Dedifferentiated amniotic fluid mesenchymal stem cell (primary cell): ENCODE measurements at regions not wholly inside any gene's neighbourhood (a gene's known extent, or its start where the extent isn't known, plus 50 kb on each side); places are given as distances from the start of the nearest gene placed in this dataset.

ENCODE experiments used
- DNase-seq: peaks from one replicate; pipeline ENCODE4 v3.0.0-alpha.2; 2016; ENCODE audit errors: extremely low spot score

DNA sequence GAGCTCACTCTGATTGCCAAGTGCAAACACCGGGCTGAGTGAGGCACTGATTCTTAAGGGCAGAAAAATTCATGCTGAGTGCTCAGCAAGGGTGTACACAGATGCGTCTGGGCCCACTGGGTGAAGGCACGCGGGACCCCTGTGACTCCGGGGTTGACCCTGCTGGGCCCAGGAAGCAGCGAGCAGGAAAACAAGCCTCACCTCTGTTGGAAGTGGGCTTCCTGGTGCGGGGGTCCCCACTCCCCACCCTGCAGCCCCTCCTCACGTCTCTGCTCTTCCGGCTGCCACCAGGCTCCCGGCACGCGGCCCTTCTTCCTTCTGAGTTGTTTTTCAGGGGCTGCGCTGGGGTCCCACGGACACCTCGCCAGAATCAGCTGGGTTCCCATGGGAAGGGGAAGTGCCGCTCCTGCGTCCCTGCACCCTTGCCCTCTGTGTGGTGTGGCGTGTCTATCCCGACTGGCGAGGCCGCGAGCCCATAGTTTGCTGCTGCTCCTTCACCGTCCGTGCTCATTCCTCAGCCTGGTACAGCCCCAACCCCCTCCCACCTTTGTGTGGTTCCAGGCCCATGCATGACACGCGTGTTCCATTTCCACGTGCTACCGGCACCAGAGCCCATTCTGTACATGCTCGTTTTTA lies 80.6 kb upstream of the BHLHE23 start:
- DNase-seq: no peak

DNA sequence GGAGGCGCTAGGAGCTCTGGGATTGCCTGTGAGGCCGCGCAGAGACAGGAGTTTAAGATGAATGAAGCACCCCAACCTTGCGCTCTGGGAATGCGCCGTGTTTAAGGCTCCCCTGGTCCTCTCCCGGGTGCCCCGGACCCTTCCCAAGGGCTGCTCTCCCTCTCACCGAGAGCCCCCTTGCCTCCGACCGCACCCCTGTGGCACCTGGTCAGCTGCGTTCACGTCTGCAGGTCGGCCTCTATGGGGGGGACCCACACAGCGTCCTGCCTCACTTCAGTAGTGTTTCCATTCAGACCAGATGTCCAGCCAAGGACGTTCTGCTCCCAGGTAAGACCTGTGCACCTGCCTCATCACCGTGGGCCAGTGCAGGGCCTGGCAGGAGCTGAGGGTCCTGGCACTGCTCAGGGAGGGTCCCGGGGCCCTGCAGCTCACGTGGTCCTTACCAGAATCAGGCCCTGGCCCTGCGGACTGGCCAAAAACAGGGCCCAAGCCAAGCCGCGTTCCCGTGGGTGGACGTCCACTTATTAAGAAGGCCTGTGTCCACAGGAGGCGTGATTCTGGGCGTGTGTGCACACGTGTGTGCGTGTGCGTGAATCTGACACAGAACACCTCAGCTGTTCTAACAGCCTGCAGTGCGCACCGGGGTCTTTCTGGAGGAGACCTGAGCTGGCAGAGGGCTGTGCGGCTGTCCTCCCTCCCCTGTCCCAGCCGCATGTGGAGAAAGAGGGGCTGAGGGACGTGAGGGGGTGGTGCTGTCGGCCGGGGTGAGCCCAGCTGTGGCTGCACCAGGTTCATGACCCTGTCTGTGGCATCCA lies 79.9 kb upstream of the BHLHE23 start:
- DNase-seq: no peak

DNA sequence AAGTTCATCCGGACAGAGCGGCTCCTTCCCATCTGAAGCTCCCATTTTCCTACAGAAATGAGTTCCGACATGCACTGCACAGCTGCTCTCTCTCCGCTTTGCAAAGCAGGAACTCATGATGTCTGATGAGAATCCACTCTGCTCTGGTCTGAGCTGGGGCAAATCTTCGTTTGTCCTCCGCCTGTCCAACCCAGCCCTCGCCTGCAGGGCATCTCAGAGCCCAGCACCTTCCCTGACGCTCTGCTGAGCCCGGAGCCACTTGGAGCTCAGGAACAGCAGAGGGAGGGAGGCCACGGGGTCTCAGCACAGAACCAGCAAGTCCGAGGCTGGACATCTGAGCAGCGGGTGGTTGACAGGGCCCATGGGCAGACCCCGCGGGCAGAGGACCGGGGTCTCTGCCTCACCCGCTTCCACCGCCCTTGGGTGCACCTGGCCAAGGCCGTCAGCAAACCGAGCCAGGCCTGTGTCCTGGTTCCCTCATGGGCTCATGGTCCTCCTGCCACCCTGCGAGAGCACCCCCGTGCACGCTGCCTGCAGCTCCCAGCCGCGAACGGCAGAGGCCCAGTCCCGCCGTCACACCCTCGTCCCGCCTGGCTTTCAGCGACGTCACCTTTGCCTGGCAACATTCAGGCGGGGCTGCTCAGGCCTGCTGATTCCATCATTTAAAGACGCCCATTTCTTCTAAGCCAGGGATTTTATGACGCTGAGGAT lies 78.5 kb upstream of the BHLHE23 start:
- no peak for DNase-seq

DNA sequence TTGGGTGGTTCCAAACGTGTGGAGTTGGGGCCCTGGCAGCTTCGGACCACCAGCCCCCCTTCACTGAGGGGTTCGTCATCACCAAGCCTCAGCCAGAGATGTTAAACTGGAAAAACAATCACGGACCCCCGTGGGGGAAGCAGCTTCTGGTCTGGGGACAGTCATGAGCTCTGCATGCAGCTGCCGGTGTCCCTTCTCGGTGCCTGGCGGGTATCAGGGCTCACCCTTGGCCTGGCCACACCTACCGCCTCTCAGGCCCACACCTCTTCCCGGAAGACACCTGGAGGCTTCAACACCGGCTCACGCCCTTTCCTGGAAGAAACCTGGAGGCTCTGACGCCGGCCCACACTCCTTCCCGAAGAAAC lies 77.8 kb upstream of the BHLHE23 start:
- no peak for DNase-seq

DNA sequence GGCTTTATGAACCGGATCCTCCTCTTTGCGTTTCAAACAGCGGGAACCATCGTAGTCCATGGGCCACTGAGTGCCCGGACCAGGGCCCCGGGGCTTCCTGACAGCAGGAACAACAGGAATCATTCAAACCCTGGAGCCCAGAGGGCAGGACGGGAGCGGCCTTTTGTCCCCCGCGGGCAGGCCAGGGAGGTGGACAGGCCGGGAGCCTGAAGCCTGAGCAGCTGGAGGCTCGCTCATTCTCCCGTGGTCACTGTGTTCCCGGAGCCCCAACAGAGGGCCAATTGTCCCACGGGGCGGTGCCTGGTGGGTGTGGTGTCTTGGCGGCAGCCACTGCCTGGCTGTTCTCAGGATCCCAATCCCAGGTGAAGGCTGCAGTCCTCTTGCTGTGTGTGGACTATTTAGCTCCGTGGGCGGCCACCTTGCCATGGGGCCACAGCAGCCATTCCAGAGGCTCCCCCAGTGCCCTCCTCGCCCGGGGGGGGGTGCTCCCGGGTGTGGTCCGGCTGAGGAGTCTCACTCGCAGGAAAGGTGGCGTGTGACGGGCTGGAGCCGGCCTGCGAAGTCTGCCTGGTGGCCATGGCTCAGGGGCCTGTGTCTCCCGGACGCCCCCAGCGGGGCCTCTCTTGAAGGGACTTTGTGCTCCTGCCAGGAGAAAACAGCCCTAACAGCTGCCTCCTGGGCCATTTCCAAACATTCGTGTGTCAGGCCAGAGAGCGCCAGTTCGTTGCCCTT lies 77.2 kb upstream of the BHLHE23 start:
- no peak for DNase-seq

DNA sequence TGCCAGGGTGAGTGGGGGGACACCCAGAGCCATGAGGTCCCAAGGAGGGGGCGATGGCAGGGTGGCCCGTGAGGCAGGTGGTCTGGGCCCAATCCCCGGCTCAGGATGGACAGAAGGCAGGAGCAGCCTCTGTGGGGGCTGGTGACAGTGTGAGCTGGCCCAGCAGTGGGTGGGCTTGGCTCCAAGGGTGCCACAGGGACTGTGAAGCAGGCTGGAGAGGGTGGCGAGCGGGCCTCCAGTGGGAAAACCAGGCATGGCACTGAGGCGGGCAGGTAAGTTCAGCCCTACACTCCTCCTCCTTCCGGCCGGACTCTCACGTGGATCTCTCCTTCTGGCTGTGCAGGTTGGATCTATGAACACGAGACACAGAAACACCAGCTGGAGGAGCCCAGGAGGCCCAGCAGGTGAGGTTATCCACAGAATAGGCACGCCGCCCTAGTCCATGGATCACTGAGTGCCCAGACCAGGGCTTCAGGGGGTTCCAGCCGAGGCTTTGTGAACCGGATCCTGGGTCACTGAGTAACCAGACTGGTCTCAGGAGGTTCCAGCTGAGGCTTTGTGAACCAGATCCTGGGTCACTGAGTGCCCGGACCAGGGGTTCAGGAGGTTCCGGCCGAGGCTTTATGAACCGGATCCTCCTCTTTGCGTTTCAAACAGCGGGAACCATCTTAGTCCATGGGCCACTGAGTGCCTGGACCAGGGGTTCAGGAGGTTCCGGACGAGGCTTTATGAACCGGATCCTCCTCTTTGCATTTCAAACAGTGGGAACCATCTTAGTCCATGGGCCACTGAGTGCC lies 76.4 kb upstream of the BHLHE23 start:
- no peak for DNase-seq

DNA sequence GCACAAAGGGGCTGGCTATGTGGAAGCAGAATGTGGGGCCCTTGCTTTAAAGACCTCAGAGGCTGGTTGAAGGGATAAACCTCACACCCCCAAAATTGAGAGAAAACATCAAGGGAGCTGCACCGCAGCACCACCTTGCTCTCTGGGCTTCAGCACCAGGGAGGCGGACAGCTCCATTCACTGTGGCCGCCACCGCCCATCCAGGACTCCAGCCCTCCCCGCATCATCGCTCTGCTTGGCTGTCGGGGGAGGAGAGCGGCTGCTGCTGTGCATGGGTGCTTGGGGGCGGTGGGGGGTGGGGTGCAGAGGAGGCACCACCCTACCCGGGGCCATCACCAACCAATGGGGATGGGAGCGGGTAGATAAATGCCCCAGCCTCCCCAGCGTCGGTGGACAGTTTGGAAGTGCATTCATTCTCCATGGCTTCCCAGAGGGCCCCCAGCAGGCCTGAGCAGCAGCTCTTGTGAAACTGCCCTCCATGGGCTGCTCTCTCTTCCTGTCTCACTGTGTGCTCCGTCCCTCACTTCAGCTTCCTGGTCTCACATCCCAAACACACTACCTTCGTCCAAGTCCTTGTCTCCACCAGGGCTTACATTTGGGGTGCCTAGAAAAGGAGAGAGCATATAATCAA lies 75.7 kb upstream of the BHLHE23 start:
- no peak for DNase-seq

DNA sequence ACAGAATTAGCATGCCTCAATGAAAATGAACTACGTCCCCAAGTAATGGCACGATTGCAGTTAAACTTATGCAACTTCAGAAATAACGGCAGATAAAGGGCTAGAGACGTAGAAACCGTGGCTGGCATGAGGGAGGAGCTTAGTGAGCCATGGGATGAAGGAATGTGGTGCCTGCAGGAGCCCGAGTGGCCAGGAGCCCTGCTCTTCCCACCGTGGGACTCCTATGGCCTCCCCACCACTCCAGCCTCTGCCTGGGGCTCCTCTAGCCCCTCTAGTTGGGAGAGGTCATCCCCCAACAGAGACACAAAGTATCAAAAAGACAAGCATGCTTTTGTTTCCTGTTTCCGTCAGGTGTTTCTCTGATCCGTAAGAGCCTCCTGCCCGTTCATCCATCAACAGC lies 75.1 kb upstream of the BHLHE23 start:
- no peak for DNase-seq

DNA sequence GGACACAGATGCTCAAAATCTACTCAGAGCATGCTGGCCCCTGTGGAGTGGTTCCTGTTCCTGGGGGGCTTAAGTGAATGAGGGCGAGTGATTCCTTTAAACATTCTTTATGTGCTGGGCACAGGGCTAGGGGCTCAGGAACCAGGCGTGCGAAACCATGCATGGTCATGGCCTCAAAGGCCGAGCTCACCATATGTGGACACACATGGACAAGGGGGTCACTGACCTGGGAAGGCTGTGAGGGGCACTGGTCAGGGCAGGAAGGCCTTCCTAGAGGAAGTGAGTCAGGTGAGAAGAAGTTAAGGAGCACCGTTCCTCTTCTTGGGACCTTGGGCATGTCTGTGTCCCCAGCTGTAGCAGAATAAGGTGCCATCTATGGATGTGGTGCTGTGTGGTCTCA lies 74.6 kb upstream of the BHLHE23 start:
- no peak for DNase-seq

DNA sequence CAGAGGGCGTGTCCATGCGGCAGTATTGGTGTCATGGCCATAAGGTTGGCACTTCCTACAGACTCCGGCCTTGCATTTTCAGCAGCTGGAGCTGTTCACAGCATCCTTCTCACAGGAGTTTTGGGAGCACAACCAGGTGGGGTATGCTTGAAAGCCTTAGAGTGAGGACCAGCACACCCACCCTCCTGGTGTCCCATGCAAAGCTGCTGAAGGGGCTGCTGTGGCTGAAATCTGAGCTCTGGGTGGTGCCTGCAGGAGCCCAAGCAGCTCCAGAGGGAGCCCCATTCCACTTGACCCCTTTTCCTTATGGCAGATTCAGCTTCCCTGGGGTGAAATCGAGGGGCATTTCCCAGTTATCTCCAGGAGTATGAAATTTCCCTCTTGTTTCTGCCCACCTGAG lies 74.0 kb upstream of the BHLHE23 start:
- no peak for DNase-seq

DNA sequence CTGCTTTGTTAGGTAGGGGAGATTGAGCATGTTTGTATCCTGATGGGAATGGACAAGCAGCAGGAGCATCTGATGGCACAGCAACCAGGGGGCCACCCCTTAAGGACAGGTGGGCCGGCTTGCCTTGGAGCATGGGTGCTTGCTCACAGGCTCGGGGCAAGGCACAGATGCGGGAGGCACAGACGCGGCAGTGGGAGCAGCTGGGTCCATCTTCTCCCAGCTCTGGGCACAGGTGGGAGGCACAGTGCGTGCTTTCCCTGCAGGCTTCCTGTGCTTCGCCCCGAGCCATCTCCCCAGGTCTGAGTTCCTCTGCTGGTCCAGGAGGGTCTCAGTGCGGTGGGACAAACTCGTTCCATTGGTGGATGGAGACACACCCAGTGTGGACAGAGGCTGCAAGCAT lies 73.6 kb upstream of the BHLHE23 start:
- DNase-seq: no peak

DNA sequence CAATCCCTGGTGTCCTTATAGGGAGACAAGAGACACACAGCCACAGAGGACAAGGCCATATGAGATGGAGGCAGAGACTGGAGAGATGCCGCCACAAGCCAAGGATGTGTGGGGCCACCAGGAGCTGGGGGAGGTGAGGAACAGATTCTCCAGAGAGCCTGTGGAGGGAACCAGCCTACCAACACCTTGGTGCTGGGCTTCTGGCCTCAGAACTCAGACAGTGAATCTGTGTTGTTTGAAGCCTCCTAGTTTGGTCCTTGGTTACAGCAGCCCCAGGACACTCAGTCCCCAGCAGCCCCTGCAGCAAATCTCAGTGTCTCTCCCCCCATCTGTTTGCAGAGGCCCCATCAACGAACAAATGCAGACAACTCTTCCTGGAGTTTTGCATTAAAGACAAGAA lies 73.2 kb upstream of the BHLHE23 start:
- DNase-seq: no peak

DNA sequence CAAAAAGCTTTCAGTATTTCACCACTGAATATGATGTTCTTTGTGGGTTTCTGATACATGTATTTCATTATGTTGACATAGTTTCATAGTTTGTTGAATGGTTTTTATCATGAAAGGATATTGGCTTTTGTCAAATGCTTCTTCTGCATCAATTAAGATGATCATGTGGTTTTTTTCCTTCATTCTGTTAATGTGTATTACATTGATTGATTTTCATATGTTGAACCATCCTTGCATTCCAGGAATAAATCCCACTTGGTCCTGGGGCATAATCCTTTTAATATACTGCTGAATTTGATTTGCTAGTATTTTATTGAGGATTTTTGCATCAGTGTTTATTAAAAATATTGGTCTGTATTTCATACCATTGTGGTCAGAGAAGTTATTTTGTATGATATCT lies 70.9 kb upstream of the BHLHE23 start:
- DNase-seq: no peak

DNA sequence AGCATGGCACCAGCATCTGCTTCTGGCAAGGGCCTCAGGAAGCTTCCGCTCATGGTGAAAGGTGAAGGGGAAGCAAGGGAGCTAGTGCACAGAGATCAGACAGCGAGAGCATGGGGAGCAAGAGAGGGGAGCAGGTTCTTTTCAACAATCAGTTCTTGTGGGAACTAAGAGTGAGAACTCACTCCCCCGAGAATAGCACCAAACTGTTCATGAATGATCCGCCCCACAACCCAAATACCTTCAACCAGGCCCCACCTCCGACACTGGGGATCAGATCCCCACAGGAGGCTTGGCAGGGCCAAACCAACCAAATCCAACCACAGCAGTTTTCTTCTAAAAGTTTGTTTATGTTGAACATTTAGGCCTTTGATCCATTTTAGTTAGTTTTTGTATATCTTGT lies 69.7 kb upstream of the BHLHE23 start:
- no peak for DNase-seq

DNA sequence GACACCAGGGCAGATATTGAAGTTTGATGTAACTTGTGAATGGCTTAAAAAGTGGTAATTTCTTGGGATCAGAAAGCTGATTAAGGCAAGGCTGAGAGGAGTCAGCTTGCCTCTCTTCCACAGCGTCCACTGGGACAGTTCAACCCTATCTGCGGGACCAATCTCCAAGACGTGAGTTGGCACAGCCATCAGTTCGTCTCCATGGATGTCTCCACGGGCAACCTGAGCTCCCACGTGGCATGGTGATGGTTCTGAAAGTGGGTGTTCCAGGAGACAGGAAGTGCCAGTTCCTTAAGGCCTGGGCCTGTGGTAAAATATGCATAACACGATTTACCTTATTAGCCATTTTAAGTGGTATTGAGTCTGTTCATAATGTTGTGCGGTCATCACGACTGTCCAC lies 67.9 kb upstream of the BHLHE23 start:
- no peak for DNase-seq

DNA sequence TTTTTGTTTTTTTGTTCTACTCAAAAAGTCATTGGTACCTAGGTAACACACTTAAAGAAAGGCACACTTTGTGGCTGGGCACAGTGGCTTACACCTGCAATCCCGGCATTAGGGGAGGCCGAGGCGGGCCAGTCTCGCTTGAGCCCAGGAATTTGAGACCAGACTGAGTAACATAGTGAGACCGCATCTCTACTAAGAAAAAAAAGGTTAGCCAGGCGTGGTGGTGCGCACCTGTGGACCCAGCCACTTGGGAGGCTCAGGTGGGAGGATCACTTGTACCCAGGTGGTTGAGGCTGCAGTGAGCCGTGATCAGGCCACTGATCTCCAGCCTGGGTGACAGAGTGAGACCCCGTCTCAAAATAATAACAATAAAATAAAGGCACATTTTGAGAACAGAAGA lies 67.4 kb upstream of the BHLHE23 start:
- DNase-seq: no peak

DNA sequence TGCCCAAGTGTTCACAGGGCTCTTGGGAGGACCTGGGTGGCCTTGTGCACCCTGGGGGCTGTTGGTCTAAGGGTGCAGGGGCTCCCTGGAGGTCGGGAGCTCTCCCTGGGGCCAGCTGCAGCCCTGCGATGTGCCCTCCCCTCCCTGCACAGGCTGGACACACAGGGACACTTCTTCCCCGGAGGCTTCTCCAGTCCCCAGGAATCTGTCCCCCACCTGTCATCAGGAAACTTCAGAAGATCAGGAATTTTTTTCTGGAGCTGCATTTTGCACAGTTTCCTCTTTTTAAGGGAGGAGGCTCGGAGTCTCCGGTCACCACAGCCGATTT lies 66.9 kb upstream of the BHLHE23 start:
- DNase-seq: no peak

DNA sequence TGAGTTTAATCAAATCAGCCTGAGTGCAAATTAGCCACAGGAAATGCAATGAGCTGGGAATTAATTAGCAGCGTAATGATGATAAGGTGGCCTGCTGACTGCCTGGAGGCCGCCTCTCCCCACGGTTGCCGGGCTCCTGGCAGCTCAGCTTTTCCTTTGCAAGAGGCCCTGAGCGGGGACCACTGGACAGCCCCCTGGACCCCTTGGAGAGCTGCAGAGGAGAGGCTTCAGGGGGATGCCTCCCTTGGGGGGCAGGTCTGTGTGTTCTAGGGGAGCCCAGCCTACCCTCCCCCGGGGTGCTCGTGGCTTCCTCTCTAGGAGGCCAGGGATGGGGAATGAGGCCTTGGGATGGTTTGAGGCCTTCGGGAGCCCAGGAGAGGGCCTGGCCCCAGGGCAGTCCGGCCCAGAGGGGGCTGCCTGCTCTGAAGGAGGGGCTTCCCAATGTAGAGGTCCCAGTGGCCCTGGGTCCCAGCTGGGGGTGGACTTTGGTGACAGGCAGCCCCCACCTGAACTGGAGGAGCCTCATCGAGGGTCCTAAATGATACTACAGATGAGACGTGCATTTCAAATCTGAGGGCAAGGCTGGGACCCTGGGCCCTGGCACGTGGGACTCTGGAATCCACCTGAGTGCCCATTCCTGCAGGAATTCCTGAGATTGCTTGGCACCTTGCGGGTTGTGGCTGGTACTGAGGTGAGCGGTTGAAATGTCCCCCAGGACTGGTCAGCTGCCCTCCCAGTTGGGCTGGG lies 66.4 kb upstream of the BHLHE23 start:
- DNase-seq: no peak

DNA sequence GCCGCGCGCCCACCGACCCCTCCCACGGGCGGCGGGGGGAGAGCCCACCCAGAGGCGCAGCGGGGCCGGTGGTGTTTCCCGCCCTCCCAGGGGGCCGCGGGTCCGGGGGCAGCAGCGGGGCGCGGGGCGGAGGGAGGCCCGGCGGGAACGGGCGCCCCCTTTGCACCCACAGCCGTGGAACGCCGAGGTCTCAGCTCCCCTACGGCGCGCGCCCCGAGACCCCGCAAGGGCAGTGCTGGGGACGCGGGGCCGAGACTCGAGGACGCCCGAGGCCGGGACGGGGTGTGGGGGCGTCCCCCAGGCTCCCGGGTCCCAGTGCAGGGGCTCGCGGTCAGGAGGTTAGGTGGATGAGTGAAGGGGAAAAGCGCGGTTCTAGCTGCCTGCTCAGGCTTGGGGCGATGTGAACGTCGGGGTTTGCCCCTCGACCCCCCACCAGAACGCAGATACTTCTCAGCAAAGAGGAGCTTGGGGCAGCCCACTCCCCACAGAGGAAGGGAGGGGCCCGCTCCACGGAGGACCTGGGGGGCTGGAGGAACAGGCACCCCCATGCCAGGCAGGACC lies 65.5 kb upstream of the BHLHE23 start:
- no peak for DNase-seq

DNA sequence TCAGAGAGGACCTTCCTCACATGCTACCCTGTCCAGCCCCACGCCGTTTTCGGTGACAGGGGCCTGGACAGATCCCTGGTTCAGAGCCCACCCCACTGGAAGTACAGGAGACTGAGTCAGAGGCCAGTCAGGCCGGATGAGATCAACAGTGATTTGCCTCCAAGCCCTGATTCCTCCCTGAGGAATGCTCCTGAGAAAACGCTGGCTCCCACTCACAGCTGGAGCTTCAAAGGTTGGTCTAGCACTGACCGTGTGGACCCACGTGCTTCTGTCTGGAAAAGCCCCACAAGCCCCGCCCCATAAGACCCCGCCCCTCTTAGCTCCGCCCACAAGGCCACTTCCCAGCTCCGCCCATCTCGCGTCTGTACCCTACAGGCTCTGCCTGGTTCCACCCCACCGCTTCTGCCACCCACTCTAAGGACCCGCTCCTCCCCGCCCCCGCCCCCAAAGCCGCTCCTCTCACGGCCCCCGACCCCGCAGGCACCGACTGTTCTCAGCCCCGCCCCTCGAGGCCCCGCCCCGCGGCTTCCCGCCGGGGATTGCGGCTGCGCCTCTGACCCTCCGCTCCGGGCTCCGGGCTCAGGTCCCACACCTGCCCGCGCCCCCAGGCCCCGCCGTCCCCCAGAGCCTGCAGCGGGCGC lies 64.9 kb upstream of the BHLHE23 start:
- DNase-seq: no peak
